Activated CD4-positive, alpha-beta T cell treated with anti-CD3 and anti-CD28 coated beads, Interleukin-2, Interleukin-6, amounts not matched to agents 100 ng/mL and 50 ng/mL, durations not matched to agents 16 hours and 8 hours (primary cell): ENCODE measurements at regions not wholly inside any gene's neighbourhood (a gene's known extent, or its start where the extent isn't known, plus 50 kb on each side); places are given as distances from the start of the nearest gene placed in this dataset.

Experiments used
- DNase-seq: peaks from one replicate; pipeline ENCODE4 v3.0.0-alpha.2; 2020

DNA sequence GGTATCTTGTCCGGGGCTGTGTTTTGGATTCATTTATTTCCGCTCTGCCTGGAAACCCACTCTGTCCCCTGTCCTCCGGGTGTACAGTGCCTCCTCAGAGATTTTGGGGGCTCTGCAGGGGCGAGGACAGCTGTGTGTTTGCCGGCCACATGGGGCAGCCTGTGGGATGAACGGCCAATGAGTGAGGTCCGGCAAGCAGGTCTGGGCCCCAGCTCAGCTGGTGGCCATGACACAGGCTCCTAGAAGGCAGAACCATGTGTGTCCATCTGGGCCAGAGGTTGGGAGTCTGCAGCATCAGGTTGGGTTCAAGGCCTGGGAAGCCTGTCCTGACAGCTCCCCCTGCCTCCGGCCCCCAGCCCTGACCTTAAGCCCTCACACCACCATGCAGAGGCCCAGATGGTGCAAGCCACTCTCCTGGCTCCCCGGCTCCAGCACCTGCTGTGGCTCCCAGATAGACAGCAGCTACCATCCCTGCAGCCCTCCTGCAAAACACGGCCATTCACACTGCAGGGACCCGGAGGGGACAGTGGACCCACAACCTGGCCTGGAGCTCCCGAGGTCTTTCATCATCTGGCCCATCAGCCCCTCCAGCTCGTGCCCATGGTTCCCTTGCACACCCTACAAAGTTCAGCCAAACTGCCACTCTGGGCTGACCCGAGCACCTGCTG, 220.1 kb upstream of the C14orf180 start:
- DNase-seq = no peak

DNA sequence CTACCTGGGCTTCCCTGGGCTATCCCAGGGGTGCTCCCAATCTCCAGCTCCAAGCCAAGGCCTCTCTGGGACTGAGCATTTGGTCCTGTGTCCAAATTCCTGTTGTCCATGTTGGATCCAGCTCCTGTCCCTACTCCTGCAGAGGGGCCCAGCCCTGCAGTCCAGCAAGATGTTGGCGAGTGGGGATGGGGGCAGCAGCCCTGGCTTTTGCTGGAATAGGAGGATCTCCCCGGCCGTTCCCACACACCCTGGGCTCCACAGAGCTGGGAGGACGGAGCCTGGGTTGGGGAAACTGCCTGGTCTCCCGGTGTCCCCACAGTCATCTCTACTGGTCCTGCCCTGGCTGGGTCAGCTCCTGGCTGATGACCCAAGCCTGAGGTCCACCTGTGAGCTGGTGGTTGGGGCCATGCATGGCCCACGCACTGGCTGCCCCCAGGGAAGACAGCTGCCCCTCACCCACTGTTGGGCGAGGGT, 219.6 kb upstream of the C14orf180 start:
- no peak for DNase-seq

DNA sequence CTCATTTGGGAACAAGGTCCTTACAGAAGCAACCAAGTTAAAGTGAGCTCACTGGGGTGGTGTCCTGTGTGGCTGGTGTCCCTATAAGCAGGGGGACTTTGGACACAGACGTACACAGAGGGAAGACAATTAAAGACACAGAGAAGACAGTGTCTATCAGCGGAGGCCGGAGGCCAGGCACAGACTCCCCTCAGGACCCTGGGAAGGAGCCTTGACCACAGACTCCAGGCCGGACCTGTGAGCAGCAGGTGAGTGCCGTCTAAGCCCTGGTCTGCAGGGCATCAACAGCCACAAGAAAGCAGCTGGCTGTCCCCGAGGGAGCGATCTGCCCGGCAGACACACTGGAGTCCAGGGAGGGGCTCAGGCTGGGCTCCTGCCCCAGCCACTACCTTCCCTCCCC, 219.1 kb upstream of the C14orf180 start:
- DNase-seq = no peak

DNA sequence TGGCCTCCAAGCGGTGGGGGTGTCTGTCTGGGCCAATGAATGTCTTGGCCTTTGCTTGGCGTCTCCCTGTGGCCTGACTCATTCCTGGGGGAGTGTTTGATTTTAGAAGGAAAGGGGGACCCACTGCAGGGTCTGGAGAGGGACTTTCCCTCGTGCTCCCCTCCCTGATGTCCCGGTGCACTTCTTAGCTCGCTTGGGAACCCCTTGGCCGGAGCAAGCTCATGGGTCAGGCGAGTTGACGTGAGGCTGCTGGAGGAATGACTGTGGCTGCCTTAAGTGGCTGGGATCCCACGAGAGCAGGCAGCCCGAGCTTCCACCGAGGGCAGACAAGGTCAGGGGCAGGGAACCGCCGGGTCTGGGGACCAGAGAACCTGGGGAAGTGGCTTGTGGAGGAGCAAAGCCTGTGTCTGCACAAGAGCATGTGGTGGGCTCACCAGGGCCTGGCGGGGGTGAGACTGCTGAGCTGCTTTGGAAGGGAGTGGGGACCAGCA, 218.4 kb upstream of the C14orf180 start:
- no peak for DNase-seq

DNA sequence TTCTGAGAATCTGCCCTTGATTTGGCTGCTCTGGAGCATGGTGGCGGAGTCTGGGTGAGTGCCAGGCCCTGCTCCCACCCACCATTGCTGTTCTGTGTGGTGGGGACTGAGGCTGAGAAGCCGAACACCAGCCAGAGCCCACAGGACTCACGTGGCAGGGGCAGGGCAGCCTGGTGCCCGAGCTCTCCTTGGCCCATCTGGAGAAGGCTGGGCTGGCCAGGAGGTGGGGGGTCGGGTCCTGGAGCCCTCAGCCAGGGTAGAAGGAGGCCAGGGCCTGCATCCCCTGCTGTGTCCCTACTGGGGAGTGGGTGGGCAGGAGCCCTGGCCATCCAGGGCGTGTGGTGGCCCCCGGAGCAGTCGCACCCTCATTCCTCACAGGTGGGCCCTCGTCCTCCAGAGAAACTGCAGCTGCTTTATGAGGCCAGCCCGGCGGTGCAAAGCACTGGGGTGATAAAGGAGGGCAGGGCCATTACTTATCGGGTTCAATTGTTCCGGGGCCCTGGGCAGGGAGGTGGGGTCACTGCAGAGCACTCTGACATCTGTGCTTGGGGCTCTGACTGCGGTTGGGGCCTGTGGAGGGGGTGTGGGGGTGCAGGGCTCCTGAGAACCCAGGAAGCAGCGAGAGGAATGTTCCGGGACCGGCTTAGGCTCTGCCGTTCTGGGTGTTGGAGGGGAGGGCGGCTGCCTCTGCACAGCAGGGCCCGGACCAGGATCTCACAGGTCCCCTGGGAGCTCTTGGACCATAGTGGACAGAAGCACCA, 217.5 kb upstream of the C14orf180 start:
- no peak for DNase-seq

DNA sequence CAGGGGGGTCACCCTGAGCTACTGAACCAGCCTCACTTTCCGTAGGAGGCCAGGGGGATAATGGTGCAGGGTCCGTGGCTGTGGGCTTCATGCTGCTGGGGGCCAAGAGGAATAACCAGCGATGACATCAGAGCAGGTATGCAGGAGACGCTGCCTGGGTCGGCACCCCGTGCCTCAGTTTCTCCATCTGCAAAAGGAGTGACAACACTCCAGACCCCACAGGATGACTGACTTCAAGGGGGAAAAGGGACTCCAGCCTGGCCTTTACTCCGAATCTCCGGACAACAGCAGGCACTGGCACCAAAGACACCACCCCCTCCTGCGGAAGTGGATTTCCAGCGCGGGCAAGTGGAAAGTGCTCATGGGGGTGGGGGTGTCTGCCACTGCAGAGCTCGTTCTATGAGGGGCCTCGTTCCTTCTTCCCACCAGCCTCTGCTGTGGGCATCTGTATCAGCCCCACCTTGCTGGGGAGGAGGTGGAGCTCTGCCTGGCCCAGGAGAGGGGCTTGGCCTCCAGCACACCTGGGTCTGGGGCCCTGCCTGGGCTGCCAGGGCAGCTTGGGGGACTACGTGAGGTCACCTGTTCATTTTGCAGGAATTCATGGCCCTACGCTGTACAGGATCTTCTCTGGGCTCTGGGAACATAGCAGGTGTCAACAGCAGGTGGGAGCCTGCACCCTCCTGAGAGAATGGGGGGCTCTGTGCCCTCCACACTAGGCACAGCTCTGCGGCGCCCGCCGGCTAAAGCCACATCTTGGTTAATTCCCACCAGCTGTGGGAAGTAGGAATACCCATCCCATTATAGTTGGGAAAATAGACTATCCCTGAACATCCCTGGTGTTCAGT, 216.6 kb upstream of the C14orf180 start:
- DNase-seq = no peak

DNA sequence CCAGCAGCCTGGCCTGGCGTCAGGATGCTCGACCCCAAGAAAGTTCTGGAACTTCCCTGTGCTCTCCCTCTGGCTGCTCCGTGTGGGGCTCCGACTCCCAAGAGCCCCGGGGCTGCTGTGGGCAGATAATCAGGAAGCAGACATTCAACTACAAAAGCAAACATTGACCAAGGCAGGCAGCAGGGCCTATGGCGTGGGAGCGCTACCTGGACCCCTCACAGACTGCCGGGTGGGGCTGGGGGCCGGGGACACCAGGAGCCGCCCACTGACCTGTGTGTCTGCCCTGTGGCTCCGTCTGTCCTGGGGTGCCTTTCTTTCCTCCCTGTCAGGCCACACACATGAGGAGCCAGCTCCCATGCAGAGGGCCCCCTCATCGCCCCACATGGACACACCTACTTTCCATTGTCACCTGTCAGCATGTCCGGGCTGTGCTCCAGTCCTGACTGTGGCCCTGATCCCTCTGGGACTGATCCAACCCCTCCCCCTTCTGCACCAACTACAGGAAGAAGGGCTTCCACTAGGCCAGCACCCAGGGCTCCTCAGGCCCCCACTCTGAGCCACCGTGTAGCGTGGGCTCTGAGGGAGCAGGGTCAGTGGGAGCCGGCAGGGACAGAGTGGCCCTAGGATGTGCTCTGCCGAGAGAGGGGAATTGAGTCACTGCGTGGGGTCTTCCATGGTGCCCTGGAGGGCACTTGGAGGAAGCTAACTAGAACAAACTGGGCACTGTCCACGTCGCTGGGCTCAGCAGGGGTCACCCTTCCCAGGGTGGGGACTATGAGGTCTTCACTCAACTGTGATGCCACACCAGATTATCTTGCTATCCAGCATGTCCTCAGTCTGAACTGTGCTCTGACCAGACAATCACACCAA, 215.4 kb upstream of the C14orf180 start:
- DNase-seq = no peak

DNA sequence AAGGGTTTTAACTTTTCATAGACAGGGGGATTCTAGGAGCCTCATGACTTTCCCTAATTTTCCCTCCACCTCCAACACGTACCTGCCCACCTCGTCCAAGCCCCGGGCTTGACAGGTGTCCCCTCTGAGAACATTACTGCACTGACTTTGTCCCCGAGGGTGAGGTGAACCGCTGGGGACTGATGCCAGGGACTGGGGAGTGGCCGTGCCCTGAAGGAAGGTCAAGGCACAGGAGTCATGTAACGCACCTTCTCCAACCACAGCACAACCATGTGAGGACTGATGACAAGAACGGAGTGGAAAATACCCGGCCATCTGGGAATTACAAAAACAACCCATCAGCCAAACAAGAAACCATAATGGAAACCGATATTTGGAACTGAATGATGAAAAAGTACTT, 214.7 kb upstream of the C14orf180 start:
- no peak for DNase-seq

DNA sequence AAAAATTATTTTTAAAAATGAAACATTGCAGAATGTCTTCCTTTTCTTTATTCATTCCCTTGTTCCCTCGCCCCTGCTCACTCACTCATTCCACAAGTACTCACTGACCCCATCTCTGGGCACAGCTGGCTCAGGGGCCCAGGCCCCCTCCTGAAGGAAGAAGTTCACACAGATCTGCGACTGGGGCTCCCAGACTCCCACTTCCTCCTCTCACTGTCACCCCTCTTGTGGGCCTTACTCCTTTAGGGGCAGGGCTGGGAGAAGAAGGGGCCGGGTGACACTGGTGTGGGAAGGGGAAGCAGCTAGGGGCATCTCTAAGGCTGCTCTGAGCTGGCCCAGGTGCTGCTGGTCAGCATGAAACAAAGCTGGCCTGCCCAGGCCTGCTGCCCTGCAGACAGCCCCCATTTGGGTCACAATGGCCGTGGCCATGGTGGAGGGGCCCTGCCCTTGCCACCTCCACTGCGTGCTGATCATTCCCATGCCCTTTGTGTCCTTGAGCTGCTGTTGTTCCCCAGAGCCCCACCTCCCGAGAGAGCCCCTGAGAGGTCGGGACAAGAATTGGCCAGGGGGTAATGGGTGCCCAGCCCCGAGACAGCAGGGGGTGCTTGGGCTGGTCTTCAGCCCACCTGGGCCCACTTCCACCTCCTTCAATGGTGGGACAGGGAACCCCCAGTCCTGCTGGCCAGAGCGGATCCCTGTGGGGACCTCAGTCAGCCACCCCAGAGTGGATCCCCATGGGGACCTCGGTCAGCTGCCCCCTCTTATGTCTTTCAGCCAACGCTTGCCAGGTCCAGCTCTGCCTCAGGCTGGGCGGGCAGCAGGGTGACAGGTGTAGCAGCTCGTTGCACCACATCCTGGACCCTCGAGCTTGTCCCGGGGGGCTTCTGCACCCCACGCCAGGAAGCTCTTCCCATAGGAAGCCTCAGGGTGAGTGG, 212.4 kb upstream of the C14orf180 start:
- no peak for DNase-seq

DNA sequence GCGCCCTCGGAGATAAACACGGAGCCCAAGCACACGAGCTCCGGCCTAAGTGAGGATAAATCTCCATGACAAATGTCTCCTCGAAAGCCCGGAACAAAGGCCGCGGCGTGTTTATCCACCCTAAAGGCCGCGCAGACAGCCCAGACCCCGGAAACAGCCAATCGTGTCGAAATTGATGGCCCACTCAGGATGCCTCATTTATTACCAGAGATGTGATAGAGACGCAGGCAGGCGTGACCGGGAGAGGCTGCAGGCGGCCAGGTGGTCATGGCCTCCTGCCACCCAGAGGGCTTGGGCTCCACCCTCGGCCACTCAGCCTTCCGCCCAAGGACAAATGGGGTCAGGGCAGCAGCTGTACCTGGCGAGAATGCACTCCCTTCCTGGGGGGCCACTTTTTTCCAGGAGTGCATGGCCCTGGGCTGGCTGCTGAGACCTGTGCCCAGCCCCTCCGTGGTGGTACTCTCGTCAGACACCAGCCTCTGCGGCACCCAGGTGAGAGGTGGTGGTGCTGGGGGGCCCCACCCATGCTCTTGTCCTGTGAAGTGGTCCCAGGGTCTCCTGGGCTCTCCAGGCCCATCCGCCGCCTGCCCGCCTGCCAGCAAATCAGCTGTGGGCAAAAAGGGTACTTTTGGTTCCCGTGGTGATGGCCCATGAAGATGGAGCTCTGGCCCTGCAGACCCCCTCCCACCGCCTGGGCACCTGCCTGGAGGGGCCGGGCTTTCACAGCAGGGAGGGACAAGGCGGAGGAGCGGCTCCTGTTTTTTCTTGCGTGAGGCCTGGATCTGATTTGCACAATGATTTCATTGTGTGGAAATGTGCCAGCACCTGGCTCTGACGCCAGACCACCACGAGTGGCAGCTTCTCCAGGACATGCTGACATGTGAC, 211.5 kb upstream of the C14orf180 start:
- DNase-seq = no peak

DNA sequence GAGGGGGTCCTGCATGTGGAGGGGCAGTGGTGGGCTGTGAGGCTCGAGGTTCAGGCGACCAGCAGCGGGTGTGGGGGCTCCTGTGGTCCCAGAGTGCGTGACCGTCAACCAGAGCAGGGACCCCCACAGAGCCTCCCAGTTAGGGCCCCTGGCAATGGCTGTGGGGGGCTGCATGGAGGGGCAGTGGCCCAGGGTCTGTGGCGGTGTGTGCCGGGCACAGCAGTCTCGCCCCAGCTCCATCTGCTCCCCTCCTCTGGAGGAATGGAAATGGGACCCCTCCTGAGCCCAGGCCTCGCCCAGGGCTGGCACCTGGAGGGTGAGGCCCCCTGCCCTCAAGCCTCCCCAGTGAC, 210.8 kb upstream of the C14orf180 start:
- no peak for DNase-seq

DNA sequence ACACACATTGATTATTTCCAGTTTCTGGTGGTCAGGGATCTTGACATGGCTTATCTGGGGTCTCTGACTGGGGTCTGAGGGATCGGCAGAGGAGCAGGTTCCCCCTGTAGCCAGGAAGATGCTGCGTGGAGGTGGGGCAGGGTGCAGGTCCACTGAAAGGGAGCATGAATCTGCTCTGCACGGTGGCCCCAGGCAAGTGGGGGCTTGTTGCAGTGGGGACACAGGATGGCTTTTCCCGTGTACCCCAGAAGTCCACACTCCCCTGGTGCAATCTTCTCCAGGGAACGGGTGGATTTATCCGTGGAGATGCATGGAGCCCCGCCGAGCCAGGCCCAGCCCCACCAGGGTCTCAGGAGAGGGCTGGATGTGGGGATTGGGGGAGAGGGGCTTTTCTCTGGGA, 210.4 kb upstream of the C14orf180 start:
- DNase-seq = no peak

DNA sequence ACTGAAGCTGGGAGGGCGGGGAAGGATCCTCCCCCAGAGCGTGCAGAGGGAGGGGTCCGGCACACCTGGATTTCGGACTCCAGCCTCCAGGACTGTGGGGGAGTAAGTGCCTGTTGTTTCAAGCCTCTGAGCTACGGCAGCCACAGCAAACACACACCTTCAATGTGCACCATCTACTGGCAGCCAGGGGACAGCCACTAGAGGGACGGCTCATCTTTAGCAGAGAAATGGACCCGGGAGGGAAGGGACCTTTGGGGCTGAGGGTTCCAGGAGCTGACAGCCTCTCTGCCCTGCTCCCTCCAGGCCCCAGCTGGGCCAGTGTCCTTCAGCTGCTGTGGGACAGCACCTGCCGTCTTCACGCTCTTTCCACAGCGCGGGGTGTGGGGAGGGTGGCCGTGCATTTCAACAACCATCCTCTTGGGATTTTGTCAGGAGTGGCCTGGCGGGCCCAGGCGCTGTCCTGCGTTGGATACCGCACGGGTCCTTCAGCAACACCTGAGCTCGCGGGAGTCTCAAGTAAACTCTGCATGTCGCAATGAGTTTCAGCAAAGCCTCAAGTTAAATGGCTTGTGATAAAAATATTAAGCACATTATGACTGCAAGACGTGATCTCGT, 209.2 kb upstream of the C14orf180 start:
- no peak for DNase-seq

DNA sequence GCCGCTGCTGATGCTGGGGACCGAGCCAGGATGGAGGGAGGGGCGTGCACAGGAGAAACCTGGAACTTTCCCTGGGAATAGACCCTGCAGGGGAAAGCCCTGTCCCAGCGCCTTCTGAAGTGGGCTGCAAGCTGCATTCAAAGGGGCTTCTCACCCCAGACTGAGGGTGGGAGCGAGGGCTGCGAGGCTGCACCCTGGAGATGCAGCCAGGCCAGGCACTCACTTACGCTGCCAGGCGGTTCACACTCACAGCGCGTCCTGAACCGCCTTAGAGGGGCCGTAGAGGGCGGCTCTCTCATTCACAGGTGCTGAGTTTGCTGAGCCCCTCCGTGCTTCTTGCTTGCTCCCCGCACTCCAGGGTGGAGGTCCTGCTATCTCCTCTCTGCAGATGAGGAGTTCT, 208.5 kb upstream of the C14orf180 start:
- no peak for DNase-seq

DNA sequence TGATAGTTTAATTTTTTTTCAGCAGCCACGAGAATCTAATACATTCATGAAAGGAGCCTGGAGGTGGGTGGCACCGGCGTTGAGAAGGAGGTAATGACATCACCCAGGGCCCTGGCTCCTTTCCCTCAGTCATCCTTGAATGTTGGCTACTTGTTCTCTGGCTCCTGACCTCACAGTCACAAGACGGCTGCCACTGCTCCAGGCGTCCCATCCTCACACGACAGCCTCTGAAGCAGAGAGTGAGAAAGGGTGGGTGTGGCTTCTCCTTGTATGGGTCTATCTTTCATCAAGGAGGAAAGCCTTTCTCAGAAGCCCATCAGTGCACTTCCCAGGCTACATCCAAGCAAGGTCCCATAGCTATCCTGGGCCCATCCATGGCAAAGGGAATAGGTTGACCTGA, 207.6 kb upstream of the C14orf180 start:
- no peak for DNase-seq

DNA sequence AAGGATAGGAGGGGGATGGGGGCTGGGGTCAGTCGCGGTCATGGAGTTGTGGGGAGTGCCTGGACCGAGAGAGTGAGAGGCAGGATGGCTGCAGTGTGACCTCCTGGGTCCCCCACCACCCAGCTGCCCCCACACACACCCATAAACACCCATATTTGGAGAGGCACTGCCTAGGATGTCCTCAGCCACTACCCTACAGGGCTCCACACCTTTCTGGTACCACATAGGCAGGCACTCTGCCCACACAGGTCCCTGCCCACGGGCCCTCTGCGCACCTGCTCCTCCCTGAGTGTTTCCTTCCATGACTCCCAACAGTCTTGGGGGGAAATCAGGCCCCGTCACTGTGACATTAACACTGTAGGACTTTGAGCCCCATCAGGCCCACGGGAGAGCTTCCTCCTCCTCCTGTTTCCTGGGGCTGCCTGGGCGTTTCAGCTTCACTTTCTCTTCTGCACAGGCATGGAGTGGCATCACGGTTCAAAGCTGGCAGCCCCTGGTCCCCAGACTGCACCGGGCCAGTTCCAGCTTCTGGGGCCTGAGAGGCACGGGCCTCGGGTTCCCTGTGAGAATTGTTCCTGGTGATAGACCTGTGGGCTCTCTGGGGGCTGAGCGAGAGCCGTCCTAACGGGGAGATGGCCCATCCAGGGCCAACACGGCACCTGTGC, 207.0 kb upstream of the C14orf180 start:
- no peak for DNase-seq

DNA sequence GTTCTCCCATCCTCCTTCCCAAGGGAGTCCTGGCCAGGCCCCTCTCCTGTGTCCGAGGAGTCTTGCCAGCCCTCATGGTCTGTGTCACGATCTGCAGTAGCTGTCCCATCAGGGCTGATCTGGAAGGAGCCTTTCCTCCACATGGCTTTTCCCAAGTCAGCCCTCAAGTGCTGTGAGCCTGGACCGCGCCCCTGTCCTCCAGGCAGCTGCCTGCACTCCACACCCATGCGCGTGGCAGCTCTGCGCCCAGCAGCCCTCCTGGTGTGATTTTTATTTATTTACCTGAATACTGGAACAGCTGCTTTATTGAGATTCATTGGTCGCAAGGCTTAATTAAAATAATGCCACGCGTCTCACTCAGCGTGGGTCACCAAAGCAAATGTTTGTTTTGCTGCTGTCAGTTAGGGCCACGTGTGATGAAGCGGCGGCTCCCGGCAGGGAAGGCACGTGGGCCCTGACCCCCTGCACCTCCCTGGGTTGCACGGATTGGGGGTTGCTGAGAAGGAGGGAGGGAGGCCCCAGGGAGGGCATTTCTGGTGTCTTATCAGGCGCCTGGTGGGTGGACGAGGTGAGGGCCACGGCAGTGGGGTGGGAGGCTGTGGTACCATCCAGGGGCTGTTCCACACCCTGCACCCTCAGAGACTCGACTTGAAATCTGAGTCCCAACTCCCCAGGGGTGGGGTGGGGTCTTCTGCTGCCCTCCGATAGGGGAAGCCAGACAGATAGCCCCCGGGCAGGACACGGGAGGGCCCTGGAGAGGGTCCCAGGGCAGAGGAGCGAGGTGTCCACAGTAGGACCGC, 206.3 kb upstream of the C14orf180 start:
- DNase-seq = no peak
